Endothelial cell of umbilical vein (primary cell): ENCODE measurements at regions not wholly inside any gene's neighbourhood (a gene's known extent, or its start where the extent isn't known, plus 50 kb on each side); places are given as distances from the start of the nearest gene placed in this dataset.

Experiments used
- BruUV-seq: library from RNA; stranded (reverse); fragments of 400-500 nt; replicated peaks from 2 replicates; lab custom pipeline; 2021; lab: Mats Ljungman, UMichigan
- CTCF ChIA-PET: fragments of 300-600, 350-600 bp; sonication (Branson Sonifier 250); formaldehyde crosslinking; loops from one replicate; lab custom pipeline; 2021; ENCODE audit warnings: antibody characterized with exemption, inconsistent platforms; lab: Charles Lee
- POLR2A ChIA-PET: fragments of 300-600, 350-600 bp; sonication (Branson Sonifier 250); formaldehyde crosslinking; loops from one replicate; lab custom pipeline; 2021; ENCODE audit warnings: antibody characterized with exemption, inconsistent platforms; lab: Charles Lee
- DNase-seq: peaks from one replicate; pipeline ENCODE4 v3.0.0-alpha.2; 2011; ENCODE audit warnings: low read depth, low spot score
- FAIRE-seq: peaks from 2 replicates; lab custom pipeline; 2011; peaks lifted over from hg19 to GRCh38; lab: Jason Lieb, UNC
- H2AFZ ChIP-seq: 2 replicates; pipeline ENCODE4 v1.6.0; 2012; ENCODE audit warnings: low read depth, low read length, control low read depth, inconsistent platforms
- H3K27ac ChIP-seq: 2 replicates; pipeline ENCODE4 v1.5.1; 2011; ENCODE audit warnings: low read depth, mild to moderate bottlenecking, control low read depth, low read length, moderate library complexity; ENCODE audit not compliant: insufficient read depth
- H3K27me3 ChIP-seq, 2 experiments: 2 replicates each; pipeline versions ENCODE4 v1.6.0 to v1.6.1; 2011; ENCODE audit warnings: low read length in 2 of 2, mixed read lengths in 1 of 2; ENCODE audit not compliant: control insufficient read depth in 2 of 2, insufficient read depth in 2 of 2
- H3K36me3 ChIP-seq, 2 experiments: 2 replicates in 1 of 2; 3 replicates in 1 of 2; pipeline ENCODE4 v1.5.1; 2011; ENCODE audit warnings: low read length in 2 of 2, mild to moderate bottlenecking in 1 of 2, moderate library complexity in 1 of 2; ENCODE audit not compliant: control insufficient read depth in 2 of 2, insufficient read depth in 2 of 2; ENCODE audit errors: extremely low read depth in 1 of 2
- H3K4me1 ChIP-seq: 3 replicates; pipeline ENCODE4 v1.5.1; 2011; ENCODE audit warnings: mild to moderate bottlenecking, low read length; ENCODE audit not compliant: control insufficient read depth, insufficient read depth; ENCODE audit errors: extremely low read depth
- H3K4me2 ChIP-seq: 2 replicates; pipeline ENCODE4 v1.6.1; 2011; ENCODE audit warnings: low read length, control low read depth, mixed read lengths; ENCODE audit not compliant: insufficient read depth
- H3K4me3 ChIP-seq, 3 experiments: fragments of 200-600 bp in 1 of 3; sonication (generic), shearing (Covaris generic) in 1 of 3; replicated peaks in 1 of 3; 2 replicates each; pipeline ENCODE4 v1.5.1; 2011 to 2016; ENCODE audit warnings: control low read depth in 3 of 3, low read length in 3 of 3, mild to moderate bottlenecking in 2 of 3, inconsistent platforms in 1 of 3, low read depth in 1 of 3, moderate library complexity in 1 of 3; ENCODE audit not compliant: insufficient read depth in 1 of 3
- H3K79me2 ChIP-seq: 2 replicates; pipeline ENCODE4 v1.6.0; 2012; ENCODE audit warnings: low read length, inconsistent platforms; ENCODE audit not compliant: control insufficient read depth, insufficient read depth
- H3K9ac ChIP-seq: replicated peaks from 2 replicates; pipeline ENCODE3; 2011; ENCODE audit warnings: low read length, control low read depth; ENCODE audit not compliant: insufficient read depth; ENCODE audit errors: extremely low read depth
- H3K9me1 ChIP-seq: replicated peaks from 3 replicates; pipeline ENCODE4 v1.6.0; 2011; ENCODE audit warnings: mild to moderate bottlenecking, low read length; ENCODE audit not compliant: control insufficient read depth, insufficient read depth; ENCODE audit errors: extremely low read depth
- H3K9me3 ChIP-seq: replicated peaks from 2 replicates; pipeline ENCODE4 v1.5.1; 2012; ENCODE audit warnings: low read length, inconsistent platforms; ENCODE audit not compliant: control insufficient read depth, insufficient read depth
- H4K20me1 ChIP-seq: replicated peaks from 2 replicates; pipeline ENCODE3; 2011; ENCODE audit warnings: mild to moderate bottlenecking, low read length; ENCODE audit not compliant: control insufficient read depth, insufficient read depth; ENCODE audit errors: extremely low read depth
- CTCF ChIP-seq, 2 donors: IDR thresholded peaks; 1 replicate in 1 of 2; 2 replicates in 1 of 2; pipeline ENCODE4 v1.5.1; 2011; ENCODE audit warnings: low read length in 2 of 2, mild to moderate bottlenecking in 2 of 2, moderate library complexity in 2 of 2, control low read depth in 1 of 2, inconsistent platforms in 1 of 2, low read depth in 1 of 2; ENCODE audit not compliant: insufficient read depth in 1 of 2; ENCODE audit errors: extremely low read depth in 1 of 2
- EZH2 ChIP-seq: IDR thresholded peaks from 2 replicates; pipeline ENCODE4 v1.6.1; 2012; ENCODE audit warnings: borderline replicate concordance, low read depth, mild to moderate bottlenecking, moderate library complexity, low read length, inconsistent platforms; ENCODE audit not compliant: severe bottlenecking
- FOS ChIP-seq: IDR thresholded peaks from 2 replicates; pipeline ENCODE4 v1.6.1; 2011; ENCODE audit warnings: mild to moderate bottlenecking, low read length, moderate library complexity, borderline replicate concordance; ENCODE audit not compliant: insufficient read depth
- GATA2 ChIP-seq: IDR thresholded peaks from 2 replicates; pipeline ENCODE4 v1.7.0; 2011; ENCODE audit warnings: low read depth, mild to moderate bottlenecking, moderate library complexity, mixed read lengths, low read length; ENCODE audit not compliant: insufficient read length, insufficient read depth
- JUN ChIP-seq: IDR thresholded peaks from 2 replicates; pipeline ENCODE4 v1.6.1; 2011; ENCODE audit warnings: borderline replicate concordance, low read depth; ENCODE audit not compliant: insufficient read length, insufficient read depth
- MAX ChIP-seq: IDR thresholded peaks from 2 replicates; pipeline ENCODE4 v1.6.1; 2011; ENCODE audit not compliant: insufficient read depth, insufficient read length
- MYC ChIP-seq: IDR thresholded peaks from one replicate; pipeline ENCODE4 v1.6.1; 2011; ENCODE audit warnings: mild to moderate bottlenecking, low read depth, low read length
- POLR2A ChIP-seq: IDR thresholded peaks from 2 replicates; pipeline ENCODE4 v1.6.1; 2012; ENCODE audit warnings: low read depth, mild to moderate bottlenecking, control low read depth, low read length
- POLR2AphosphoS5 ChIP-seq: IDR thresholded peaks from 2 replicates; pipeline ENCODE4 v1.6.1; 2012; ENCODE audit warnings: low read depth, mild to moderate bottlenecking, control low read depth, low read length, moderate library complexity; ENCODE audit not compliant: insufficient read depth
- dilution Hi-C: fragments of 300-500 bp; cut with MboI; formaldehyde crosslinking; loops from one replicate; pipeline ENCODE4 v1.15.0; 2019; ENCODE audit warnings: low sequenced_read_pairs; ENCODE audit not compliant: extremely low pct_ligation_motif_present
- intact Hi-C: fragments of 100-400 bp; cut with micrococcal nuclease; formaldehyde crosslinking; loops from one replicate; pipeline ENCODE4 v1.10.0; 2022

- intact Hi-C loops (no loop called here), dilution Hi-C loops (no loop called here)
- no peak overlapping the region for H3K4me2 ChIP-seq
- H4K20me1 ChIP-seq, result no peaks in the 10 kb centered on the region
- no peaks in the 10 kb centered on the region for H3K9me1 ChIP-seq
- H3K27ac ChIP-seq, result no peak overlapping the region
- H3K27me3 ChIP-seq, result peaks cover 0 to 2% of the 10 kb centered on the region in 2 experiments
- no peaks in the 10 kb centered on the region for H3K4me1 ChIP-seq
- H3K36me3 ChIP-seq, result no peaks in the 10 kb centered on the region
- no TSS peak for BruUV-seq
- TF ChIP-seq POLR2A (no peak), POLR2AphosphoS5 (no peak), EZH2 (no peak), JUN (no peak), MAX (no peak), GATA2 (no peak), CTCF (IDR thresholded peaks at IDR 0.05; ENCODE audit: extremely low read depth in 1 of 2, insufficient read depth in 1 of 2, low read depth in 1 of 2, low read length in 2 of 2) (no peak), MYC (no peak), FOS (no peak)
- DNase-seq (no peak), FAIRE-seq (no peak)
- POLR2A ChIA-PET, result no interaction called here
- CTCF ChIA-PET, result no interaction called here
- no peak overlapping the region for H3K4me3 ChIP-seq
- no peaks in the 10 kb centered on the region for H3K9me3 ChIP-seq
- no peak overlapping the region for H3K9ac ChIP-seq
- no peak overlapping the region for H2AFZ ChIP-seq
- H3K79me2 ChIP-seq, result no peaks in the 10 kb centered on the region
Observed at GRCh38 chr13:74398599-74398998, 264.4 kb upstream of the KLF12 start.
